ENCODE measurements at regions not wholly inside any gene's neighbourhood (a gene's known extent, or its start where the extent isn't known, plus 50 kb on each side); places are given as distances from the start of the nearest gene placed in this dataset.
A peak's percentile ranks its signal among the peaks of the same experiment; 100 is the strongest.

GRCh38 chr1:55987491-55988249, 591.7 kb downstream of the PLPP3 start:
- Mint-ChIP-seq H3K4me3 (no peak overlapping the region), H3K27ac (no peak overlapping the region), H3K36me3 (no peaks in the 10 kb centered on the region), H3K4me1 (peaks cover 13% of the 10 kb centered on the region), H3K27me3 (ENCODE audit: low read depth) (peaks cover 23% of the 10 kb centered on the region), H3K9me3 (no peaks in the 10 kb centered on the region)
- ChIA-PET POLR2A (no interaction called here), CTCF (no interaction called here)
- DNase-seq (ENCODE audit: low spot score) (no peak), ATAC-seq (peak; percentile 69)
- TF ChIP-seq TCF7 (CRISPR knock-in tag; IDR thresholded peaks at IDR 0.05; ENCODE audit: low read depth) (no peak), FOXK1 (CRISPR knock-in tag; IDR thresholded peaks at IDR 0.05) (no peak), E2F4 (CRISPR knock-in tag; IDR thresholded peaks at IDR 0.05; ENCODE audit: borderline replicate concordance, low read depth) (no peak), NR3C1 (CRISPR knock-in tag; conservative IDR thresholded peaks at IDR 0.05; ENCODE audit: low read depth) (no peak), NFE2L1 (CRISPR knock-in tag; IDR thresholded peaks at IDR 0.05) (no peak), PRDM15 (CRISPR knock-in tag; IDR thresholded peaks at IDR 0.05) (no peak), SMAD4 (CRISPR knock-in tag; IDR thresholded peaks at IDR 0.05) (no peak), TEAD1 (CRISPR knock-in tag; IDR thresholded peaks at IDR 0.05) (no peak), ZMAT4 (CRISPR knock-in tag; IDR thresholded peaks at IDR 0.05) (no peak), CDX4 (CRISPR knock-in tag; IDR thresholded peaks at IDR 0.05; ENCODE audit: borderline replicate concordance) (no peak), AFF4 (CRISPR knock-in tag; IDR thresholded peaks at IDR 0.05; ENCODE audit: borderline replicate concordance) (no peak), MYBL2 (CRISPR knock-in tag; IDR thresholded peaks at IDR 0.05) (no peak), EMX1 (CRISPR knock-in tag; IDR thresholded peaks at IDR 0.05) (no peak)
- TF ChIP-seq, protein P1, sequence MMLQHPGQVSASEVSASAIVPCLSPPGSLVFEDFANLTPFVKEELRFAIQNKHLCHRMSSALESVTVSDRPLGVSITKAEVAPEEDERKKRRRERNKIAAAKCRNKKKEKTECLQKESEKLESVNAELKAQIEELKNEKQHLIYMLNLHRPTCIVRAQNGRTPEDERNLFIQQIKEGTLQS (CRISPR knock-in tag; conservative IDR thresholded peaks at IDR 0.05): no peak
- TF ChIP-seq, protein P2, sequence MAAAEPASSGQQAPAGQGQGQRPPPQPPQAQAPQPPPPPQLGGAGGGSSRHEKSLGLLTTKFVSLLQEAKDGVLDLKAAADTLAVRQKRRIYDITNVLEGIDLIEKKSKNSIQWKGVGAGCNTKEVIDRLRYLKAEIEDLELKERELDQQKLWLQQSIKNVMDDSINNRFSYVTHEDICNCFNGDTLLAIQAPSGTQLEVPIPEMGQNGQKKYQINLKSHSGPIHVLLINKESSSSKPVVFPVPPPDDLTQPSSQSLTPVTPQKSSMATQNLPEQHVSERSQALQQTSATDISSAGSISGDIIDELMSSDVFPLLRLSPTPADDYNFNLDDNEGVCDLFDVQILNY (CRISPR knock-in tag; IDR thresholded peaks at IDR 0.05): no peak
